Astrocyte (in vitro differentiated cells and primary cell): ENCODE measurements at regions not wholly inside any gene's neighbourhood (a gene's known extent, or its start where the extent isn't known, plus 50 kb on each side); places are given as distances from the start of the nearest gene placed in this dataset.

Source experiments
- EZH2 ChIP-seq: IDR thresholded peaks from 2 replicates; pipeline ENCODE4 v1.6.1; 2012; ENCODE audit warnings: mild to moderate bottlenecking, low read length, inconsistent platforms; ENCODE audit not compliant: insufficient read depth
- TF ChIP-seq, protein P1 (sequence below): IDR thresholded peaks from 2 replicates; pipeline ENCODE4 v1.5.1; 2011; ENCODE audit warnings: low read depth, mild to moderate bottlenecking, inconsistent platforms, low read length, moderate library complexity; ENCODE audit not compliant: insufficient read depth

DNA sequence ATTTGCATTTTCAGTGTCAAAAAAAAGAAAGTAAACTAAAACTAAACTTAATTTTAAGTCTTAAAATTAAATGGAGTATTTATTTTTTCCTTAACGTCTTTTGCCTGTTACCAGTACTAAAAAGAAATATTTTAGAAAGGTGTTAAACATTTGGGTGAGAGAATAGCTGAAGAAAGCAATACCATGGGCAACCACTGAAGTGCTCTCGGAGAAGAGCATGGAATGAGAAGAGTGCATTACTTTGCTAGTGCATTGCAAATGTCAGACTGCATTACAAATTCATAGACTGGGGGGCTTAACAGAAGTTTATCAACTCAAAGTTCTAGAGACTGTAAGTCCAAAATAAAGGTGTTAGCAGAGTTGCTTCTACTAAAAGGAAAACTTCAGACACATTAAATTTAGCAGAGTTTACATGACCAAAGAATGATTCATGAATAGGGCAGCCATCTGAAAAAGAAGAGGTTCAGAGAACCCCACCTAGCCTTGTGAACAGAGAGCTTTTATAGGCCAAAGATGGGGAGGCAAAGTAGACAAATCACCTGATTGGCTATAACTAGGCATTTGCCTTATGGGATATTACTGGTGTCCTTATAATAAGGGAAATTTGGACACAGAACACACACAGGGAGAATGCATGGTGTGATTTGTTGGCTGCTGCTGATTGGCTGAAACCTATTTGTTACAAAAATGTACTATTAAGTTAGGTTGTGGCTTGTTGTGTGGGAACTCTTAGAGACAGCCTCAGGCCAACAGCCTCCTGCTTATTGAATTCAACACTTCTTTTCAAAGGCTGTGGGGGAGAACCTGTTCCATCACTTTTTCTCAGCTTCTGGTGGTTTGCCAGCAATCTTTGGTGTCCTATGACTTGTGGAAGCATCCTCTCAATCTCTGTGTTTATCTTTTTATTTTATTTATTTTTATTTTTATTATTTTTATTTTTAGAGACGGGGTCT, 106.7 kb upstream of the RREB1 start:
- TF ChIP-seq, protein P1, sequence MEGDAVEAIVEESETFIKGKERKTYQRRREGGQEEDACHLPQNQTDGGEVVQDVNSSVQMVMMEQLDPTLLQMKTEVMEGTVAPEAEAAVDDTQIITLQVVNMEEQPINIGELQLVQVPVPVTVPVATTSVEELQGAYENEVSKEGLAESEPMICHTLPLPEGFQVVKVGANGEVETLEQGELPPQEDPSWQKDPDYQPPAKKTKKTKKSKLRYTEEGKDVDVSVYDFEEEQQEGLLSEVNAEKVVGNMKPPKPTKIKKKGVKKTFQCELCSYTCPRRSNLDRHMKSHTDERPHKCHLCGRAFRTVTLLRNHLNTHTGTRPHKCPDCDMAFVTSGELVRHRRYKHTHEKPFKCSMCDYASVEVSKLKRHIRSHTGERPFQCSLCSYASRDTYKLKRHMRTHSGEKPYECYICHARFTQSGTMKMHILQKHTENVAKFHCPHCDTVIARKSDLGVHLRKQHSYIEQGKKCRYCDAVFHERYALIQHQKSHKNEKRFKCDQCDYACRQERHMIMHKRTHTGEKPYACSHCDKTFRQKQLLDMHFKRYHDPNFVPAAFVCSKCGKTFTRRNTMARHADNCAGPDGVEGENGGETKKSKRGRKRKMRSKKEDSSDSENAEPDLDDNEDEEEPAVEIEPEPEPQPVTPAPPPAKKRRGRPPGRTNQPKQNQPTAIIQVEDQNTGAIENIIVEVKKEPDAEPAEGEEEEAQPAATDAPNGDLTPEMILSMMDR, result no peak
- no peak for TF ChIP-seq EZH2
